SK-N-MC (cell line): ENCODE measurements at regions not wholly inside any gene's neighbourhood (a gene's known extent, or its start where the extent isn't known, plus 50 kb on each side); places are given as distances from the start of the nearest gene placed in this dataset.
A peak's percentile ranks its signal among the peaks of the same experiment; 100 is the strongest.

Source experiments
- DNase-seq: peaks from one replicate; pipeline ENCODE4 v3.0.0-alpha.2; 2011; ENCODE audit warnings: low read depth, low spot score
- H3K27ac ChIP-seq: fragments of 200-600 bp; sonication (generic); 2 replicates; pipeline ENCODE4 v1.5.1; 2016; ENCODE audit warnings: mixed run types
- H3K36me3 ChIP-seq: fragments of 200-600 bp; sonication (generic); 2 replicates; pipeline ENCODE4 v1.6.1; 2017; ENCODE audit warnings: antibody characterized with exemption, low read length, mixed read lengths; ENCODE audit not compliant: insufficient read depth
- H3K4me3 ChIP-seq: fragments of 200-600 bp; sonication (generic); 2 replicates; pipeline ENCODE4 v1.5.1; 2016
- H3K9ac ChIP-seq: fragments of 200-600 bp; sonication (generic); 2 replicates; pipeline ENCODE4 v1.8.0; 2017; ENCODE audit warnings: mixed run types, mixed read lengths; ENCODE audit not compliant: insufficient read length
- H3K9me3 ChIP-seq: fragments of 200-600 bp; sonication (generic); 2 replicates; pipeline ENCODE4 v1.6.1; 2017; ENCODE audit warnings: low read depth, mild to moderate bottlenecking, antibody characterized with exemption, low read length, moderate library complexity, mixed read lengths
- EZH2 ChIP-seq: fragments of 200-600 bp; sonication (generic); IDR thresholded peaks from one replicate; pipeline ENCODE4 v1.6.1; 2017; ENCODE audit warnings: antibody characterized with exemption
- FOXP2 ChIP-seq: optimal IDR thresholded peaks from 2 replicates; pipeline ENCODE3; 2011; ENCODE audit warnings: mild to moderate bottlenecking, moderate library complexity; ENCODE audit not compliant: insufficient read depth; ENCODE audit errors: extremely low read length, control extremely low read depth
- POLR2AphosphoS5 ChIP-seq: IDR thresholded peaks from 2 replicates; pipeline ENCODE4 v1.6.1; 2012; ENCODE audit warnings: mild to moderate bottlenecking, low read depth, low read length, borderline replicate concordance

GRCh38 chr16:27700304-27700995 is 150.5 kb downstream of the KATNIP start:
- TF ChIP-seq FOXP2 (no peak), POLR2AphosphoS5 (no peak), EZH2 (no peak)
- Histone ChIP-seq H3K36me3 (no peaks in the 10 kb centered on the region), H3K4me3 (no peak overlapping the region), H3K9ac (no peak overlapping the region), H3K9me3 (no peaks in the 10 kb centered on the region), H3K27ac (no peak overlapping the region)
- DNase-seq = no peak

DNA sequence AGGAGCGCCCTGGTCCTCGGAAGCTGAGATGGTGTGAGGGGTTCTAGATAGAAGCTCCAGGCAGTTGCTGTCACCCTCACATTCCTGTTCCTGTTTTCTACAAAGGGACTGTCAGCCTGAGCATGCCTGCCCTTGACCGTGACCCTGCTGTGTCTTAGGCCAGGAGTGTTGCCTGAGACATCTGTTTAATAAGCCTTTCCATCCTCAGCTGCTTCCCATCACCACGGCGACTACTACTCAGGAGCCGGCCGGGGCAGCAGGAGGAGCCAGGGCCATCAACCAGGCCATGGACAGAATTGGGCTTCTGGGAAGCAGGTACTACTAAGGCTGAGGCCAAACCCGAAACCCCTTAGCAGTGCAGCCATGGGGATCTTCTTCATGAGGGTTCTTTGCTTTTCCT is 151.4 kb downstream of the KATNIP start:
- no peak overlapping the region for H3K4me3 ChIP-seq
- no peak for TF ChIP-seq POLR2AphosphoS5
- TF ChIP-seq EZH2 = no peak
- TF ChIP-seq FOXP2 = no peak
- no peak overlapping the region for H3K9ac ChIP-seq
- H3K36me3 ChIP-seq = no peaks in the 10 kb centered on the region
- H3K27ac ChIP-seq = no peak overlapping the region
- DNase-seq = no peak
- H3K9me3 ChIP-seq = no peaks in the 10 kb centered on the region

GRCh38 chr16:27703121-27703520 is 153.2 kb downstream of the KATNIP start:
- Histone ChIP-seq H3K36me3 (no peaks in the 10 kb centered on the region), H3K27ac (no peak overlapping the region), H3K9me3 (no peaks in the 10 kb centered on the region), H3K9ac (no peak overlapping the region), H3K4me3 (no peak overlapping the region)
- TF ChIP-seq EZH2 = no peak
- no peak for TF ChIP-seq POLR2AphosphoS5
- no peak for TF ChIP-seq FOXP2
- no peak for DNase-seq

DNA sequence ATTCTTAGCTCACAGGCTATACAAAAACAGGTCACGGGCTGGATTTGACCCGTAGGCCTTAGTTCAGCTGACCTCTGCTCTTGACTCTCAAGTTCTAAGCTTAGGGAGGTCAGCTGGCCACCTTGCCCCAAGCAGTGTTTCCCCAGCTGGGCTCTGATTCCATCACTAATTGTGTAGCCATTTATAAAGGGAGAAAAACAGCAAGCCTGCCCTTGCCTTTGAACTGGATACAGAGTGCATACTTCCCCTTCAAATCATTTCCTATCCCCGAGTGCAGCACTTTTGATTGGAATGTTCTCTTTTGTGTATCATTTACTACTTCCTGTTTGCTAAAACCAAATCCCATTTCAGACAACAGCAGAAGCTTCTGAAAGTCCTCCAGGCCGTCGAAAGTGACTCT is 153.6 kb downstream of the KATNIP start:
- no peak overlapping the region for H3K27ac ChIP-seq
- peak; percentile 3 for DNase-seq

DNA sequence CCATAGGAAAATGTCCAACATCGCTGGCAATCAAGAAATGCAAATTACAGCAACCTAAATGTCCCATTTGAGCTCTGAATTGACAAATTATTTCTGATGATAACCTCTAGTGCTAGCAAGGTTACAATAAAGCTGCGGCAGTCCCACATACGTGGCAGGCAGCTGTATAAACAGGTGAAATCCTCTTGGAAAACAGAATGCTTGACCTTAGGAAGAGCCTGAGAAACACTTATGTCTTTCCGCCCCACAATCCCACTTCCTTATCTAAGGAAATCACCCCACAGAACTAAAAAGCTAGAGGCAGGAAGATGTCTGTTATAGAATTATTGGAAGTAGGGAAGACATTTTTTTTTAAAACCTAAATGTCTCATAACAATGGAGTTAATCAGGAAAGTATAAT is 154.3 kb downstream of the KATNIP start:
- H3K9me3 ChIP-seq = no peaks in the 10 kb centered on the region
- H3K9ac ChIP-seq = no peak overlapping the region
- no peak overlapping the region for H3K27ac ChIP-seq
- TF ChIP-seq FOXP2 (no peak), POLR2AphosphoS5 (no peak), EZH2 (no peak)
- no peak overlapping the region for H3K4me3 ChIP-seq
- no peak for DNase-seq
- H3K36me3 ChIP-seq = no peaks in the 10 kb centered on the region

More for the DNA sequence above, 153.6 kb downstream of the KATNIP start:
- no peak for TF ChIP-seq FOXP2
- no peak for TF ChIP-seq POLR2AphosphoS5
- TF ChIP-seq EZH2 = no peak
- H3K36me3 ChIP-seq = no peaks in the 10 kb centered on the region
- no peak overlapping the region for H3K4me3 ChIP-seq
- H3K9ac ChIP-seq = no peak overlapping the region
- H3K9me3 ChIP-seq = no peaks in the 10 kb centered on the region

DNA sequence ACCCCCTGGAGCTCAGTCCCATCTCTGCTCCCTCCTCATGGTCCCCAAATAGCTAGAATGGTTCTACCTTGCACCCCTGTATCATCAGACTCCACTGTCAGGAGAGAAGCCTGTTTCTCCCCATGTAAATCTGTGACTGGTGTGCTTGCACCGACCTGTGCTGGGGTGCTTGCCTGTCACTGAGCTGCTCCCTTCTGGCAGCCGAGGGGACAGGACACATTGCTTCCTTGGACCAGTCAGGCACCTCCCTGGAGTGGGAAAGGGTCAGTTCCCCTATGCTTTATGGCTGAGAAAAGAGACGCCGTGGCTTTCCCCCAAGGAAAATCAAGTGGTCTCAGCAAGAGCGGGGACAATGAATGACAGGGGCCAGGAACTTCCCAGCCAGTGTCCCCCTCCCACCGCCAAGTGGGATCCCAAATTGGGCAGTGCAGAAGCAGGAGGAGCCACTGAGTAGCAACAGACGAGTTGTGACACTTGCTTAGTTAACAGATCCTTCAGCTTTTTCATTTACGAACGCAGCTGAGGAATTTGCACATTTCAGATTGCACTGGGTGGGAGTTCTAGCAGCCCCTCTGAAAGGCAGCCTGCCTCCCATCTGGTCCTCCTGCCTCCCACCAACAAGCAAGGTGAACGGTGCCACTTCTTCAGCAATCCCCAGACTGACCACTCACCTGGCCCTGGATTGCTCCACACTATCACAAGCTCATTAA is 156.4 kb downstream of the KATNIP start:
- Histone ChIP-seq H3K36me3 (no peaks in the 10 kb centered on the region), H3K9me3 (no peaks in the 10 kb centered on the region), H3K9ac (no peak overlapping the region), H3K4me3 (no peak overlapping the region), H3K27ac (no peak overlapping the region)
- no peak for DNase-seq
- TF ChIP-seq FOXP2 (no peak), POLR2AphosphoS5 (no peak), EZH2 (no peak)

GRCh38 chr16:27706866-27707685 is 157.1 kb downstream of the KATNIP start:
- no peaks in the 10 kb centered on the region for H3K36me3 ChIP-seq
- no peaks in the 10 kb centered on the region for H3K9me3 ChIP-seq
- TF ChIP-seq POLR2AphosphoS5 (no peak), EZH2 (no peak), FOXP2 (no peak)
- no peak overlapping the region for H3K9ac ChIP-seq
- no peak overlapping the region for H3K27ac ChIP-seq
- DNase-seq = no peak
- H3K4me3 ChIP-seq = no peak overlapping the region

- Histone ChIP-seq H3K9me3 (no peaks in the 10 kb centered on the region), H3K9ac (no peak overlapping the region), H3K36me3 (no peaks in the 10 kb centered on the region), H3K27ac (no peak overlapping the region), H3K4me3 (no peak overlapping the region)
- no peak for DNase-seq
- no peak for TF ChIP-seq EZH2
Observed at GRCh38 chr16:27708651-27709050, 158.7 kb downstream of the KATNIP start.
